ENCODE measurements at regions not wholly inside any gene's neighbourhood (a gene's known extent, or its start where the extent isn't known, plus 50 kb on each side); places are given as distances from the start of the nearest gene placed in this dataset.

DNA sequence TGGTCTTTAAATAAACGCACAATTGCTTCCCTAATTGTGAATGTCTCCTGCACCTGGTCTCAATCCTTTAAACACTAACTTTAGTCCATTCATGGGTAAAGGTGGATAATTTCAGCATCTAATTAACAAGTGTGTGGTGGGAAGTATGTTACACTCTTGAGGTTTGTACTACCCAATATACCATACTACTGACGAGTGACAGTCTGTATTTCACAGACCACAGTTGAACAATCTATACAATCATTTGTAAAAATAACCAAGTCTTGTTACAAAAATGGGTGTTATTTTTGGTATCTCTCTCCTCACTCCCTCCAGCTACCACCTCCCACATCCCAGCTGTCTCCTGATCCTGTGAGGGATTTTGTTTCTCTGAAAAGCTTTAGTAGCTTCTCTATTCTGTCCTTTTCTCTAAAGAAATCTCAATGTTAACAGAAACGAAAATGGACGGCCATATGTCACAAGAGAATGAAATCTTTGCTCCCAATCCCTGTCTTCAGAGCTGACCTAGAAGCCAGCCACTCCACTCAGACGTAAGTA is 62.3 kb upstream of the ZNF366 start:
- no peak for ATAC-seq (ENCODE audit: low read depth)
- no peaks in the 10 kb centered on the region for H3K36me3 ChIP-seq (ENCODE audit: low read depth)
- TF ChIP-seq, protein P1, sequence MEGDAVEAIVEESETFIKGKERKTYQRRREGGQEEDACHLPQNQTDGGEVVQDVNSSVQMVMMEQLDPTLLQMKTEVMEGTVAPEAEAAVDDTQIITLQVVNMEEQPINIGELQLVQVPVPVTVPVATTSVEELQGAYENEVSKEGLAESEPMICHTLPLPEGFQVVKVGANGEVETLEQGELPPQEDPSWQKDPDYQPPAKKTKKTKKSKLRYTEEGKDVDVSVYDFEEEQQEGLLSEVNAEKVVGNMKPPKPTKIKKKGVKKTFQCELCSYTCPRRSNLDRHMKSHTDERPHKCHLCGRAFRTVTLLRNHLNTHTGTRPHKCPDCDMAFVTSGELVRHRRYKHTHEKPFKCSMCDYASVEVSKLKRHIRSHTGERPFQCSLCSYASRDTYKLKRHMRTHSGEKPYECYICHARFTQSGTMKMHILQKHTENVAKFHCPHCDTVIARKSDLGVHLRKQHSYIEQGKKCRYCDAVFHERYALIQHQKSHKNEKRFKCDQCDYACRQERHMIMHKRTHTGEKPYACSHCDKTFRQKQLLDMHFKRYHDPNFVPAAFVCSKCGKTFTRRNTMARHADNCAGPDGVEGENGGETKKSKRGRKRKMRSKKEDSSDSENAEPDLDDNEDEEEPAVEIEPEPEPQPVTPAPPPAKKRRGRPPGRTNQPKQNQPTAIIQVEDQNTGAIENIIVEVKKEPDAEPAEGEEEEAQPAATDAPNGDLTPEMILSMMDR (IDR thresholded peaks at IDR 0.05; ENCODE audit: poor library complexity, severe bottlenecking), result no peak

DNA sequence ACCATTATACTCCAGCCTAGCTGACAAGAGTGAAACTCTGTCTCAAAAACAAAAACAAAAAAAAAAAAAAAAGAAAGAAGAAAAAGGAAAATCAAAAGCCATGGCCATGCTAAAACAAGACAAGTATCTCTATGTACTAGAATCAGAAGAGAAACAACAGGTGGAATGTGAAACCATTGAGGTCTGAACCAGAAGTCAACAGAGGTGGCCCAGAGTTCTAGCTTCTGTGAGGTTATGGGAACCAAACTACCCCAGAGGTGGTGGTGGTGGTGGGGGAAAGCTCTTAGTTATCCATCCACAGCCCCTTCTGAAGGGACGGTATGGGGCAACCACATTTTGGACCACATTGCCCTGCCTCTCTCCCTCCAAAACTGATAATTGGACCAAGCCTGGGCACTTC is 59.5 kb upstream of the ZNF366 start:
- no peak for ATAC-seq (ENCODE audit: low read depth)
- no peak overlapping the region for H3K4me3 ChIP-seq (ENCODE audit: severe bottlenecking)
- no peak for DNase-seq (ENCODE audit: low spot score)
- no peaks in the 10 kb centered on the region for H3K36me3 ChIP-seq (ENCODE audit: low read depth)
- no peaks in the 10 kb centered on the region for H3K9me3 ChIP-seq (ENCODE audit: severe bottlenecking)
- peaks cover under 1% of the 10 kb centered on the region for H3K4me1 ChIP-seq (ENCODE audit: insufficient read depth, poor library complexity, severe bottlenecking)
- H3K27me3 ChIP-seq (ENCODE audit: insufficient read depth, poor library complexity, severe bottlenecking), result no peaks in the 10 kb centered on the region
- no peak overlapping the region for H3K27ac ChIP-seq (ENCODE audit: poor library complexity, severe bottlenecking)
- TF ChIP-seq, protein P1 (IDR thresholded peaks at IDR 0.05; ENCODE audit: poor library complexity, severe bottlenecking), result no peak

More for the DNA sequence above, 62.3 kb upstream of the ZNF366 start:
- no peak for DNase-seq (ENCODE audit: low spot score)
- Histone ChIP-seq H3K4me3 (ENCODE audit: severe bottlenecking) (no peak overlapping the region), H3K9me3 (ENCODE audit: severe bottlenecking) (no peaks in the 10 kb centered on the region), H3K27ac (ENCODE audit: poor library complexity, severe bottlenecking) (no peak overlapping the region), H3K4me1 (ENCODE audit: insufficient read depth, poor library complexity, severe bottlenecking) (no peaks in the 10 kb centered on the region), H3K27me3 (ENCODE audit: insufficient read depth, poor library complexity, severe bottlenecking) (no peaks in the 10 kb centered on the region)

DNA sequence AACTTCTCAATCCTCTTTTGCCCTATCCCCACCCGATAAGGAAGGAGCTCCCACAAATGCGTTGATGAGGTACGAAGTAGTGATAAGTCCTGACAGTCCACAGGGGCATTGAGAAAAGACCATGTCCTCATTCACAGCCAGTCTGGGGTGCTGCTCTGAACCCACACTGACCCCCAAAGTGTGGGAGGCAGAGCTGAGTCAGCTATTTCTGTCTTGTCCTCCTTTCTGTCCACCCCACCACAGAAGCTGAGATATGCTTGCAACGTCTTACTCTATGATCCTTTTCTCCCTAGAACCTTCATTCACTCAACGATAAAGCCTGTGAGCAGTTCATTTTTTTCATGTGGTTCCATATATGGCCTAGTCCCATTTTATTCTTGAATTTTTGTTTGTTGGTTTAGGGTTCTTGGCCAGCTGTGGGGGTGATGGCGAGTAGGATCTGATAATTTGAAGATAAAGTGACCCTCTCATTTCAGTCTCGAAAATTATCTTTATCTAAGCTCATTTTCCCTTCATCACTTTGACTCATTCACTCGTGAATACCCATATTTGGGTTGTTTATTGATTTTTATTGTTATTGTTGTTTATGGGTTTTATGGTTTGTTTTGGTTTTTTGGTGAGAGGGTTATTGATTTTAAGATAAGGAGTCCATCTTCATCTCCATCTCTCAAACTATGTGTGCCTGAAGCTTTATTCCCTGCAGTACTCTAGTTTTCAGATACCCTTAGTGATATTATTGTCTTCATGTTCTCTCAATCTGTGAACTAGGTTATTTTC is 58.5 kb upstream of the ZNF366 start:
- TF ChIP-seq, protein P1 (IDR thresholded peaks at IDR 0.05; ENCODE audit: poor library complexity, severe bottlenecking), result no peak
- no peaks in the 10 kb centered on the region for H3K9me3 ChIP-seq (ENCODE audit: severe bottlenecking)
- DNase-seq (ENCODE audit: low spot score), result no peak
- no peaks in the 10 kb centered on the region for H3K27me3 ChIP-seq (ENCODE audit: insufficient read depth, poor library complexity, severe bottlenecking)
- H3K27ac ChIP-seq (ENCODE audit: poor library complexity, severe bottlenecking), result no peak overlapping the region
- no peak overlapping the region for H3K4me3 ChIP-seq (ENCODE audit: severe bottlenecking)
- ATAC-seq (ENCODE audit: low read depth), result no peak
- peaks cover 8% of the 10 kb centered on the region for H3K4me1 ChIP-seq (ENCODE audit: insufficient read depth, poor library complexity, severe bottlenecking)
- H3K36me3 ChIP-seq (ENCODE audit: low read depth), result no peaks in the 10 kb centered on the region

DNA sequence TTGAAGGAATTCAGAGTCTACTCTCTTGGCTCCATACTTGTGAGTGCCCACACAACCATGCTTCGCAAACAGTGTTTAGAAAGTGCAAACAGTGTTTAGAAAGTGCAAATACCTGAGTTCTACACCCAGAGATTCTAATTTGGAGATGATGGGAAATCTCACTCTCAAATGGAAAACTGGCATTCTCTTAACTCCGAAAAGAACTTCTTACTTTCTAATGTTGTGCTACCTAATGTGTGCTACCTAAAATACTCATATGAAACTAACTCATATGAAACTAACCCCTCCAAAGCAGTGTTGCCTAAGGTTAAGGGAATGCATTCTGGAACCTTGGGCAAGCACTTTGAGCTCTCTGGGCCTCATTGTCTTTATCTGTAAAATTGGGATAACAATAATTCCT is 55.5 kb upstream of the ZNF366 start:
- ATAC-seq (ENCODE audit: low read depth) (no peak), DNase-seq (ENCODE audit: low spot score) (no peak)
- no peak overlapping the region for H3K4me3 ChIP-seq (ENCODE audit: severe bottlenecking)
- no peaks in the 10 kb centered on the region for H3K36me3 ChIP-seq (ENCODE audit: low read depth)
- H3K4me1 ChIP-seq (ENCODE audit: insufficient read depth, poor library complexity, severe bottlenecking), result peaks cover 8% of the 10 kb centered on the region
- no peak overlapping the region for H3K27ac ChIP-seq (ENCODE audit: poor library complexity, severe bottlenecking)
- no peaks in the 10 kb centered on the region for H3K27me3 ChIP-seq (ENCODE audit: insufficient read depth, poor library complexity, severe bottlenecking)
- no peaks in the 10 kb centered on the region for H3K9me3 ChIP-seq (ENCODE audit: severe bottlenecking)
- TF ChIP-seq, protein P1 (IDR thresholded peaks at IDR 0.05; ENCODE audit: poor library complexity, severe bottlenecking), result no peak

Data from RWPE2 (cell line).